CD4-positive, alpha-beta T cell treated with Interleukin-17A for 1 hour (primary cell): ENCODE measurements at regions not wholly inside any gene's neighbourhood (a gene's known extent, or its start where the extent isn't known, plus 50 kb on each side); places are given as distances from the start of the nearest gene placed in this dataset.

ENCODE experiments used
- DNase-seq: peaks from one replicate; pipeline ENCODE4 v3.0.0-alpha.2; 2020

DNA sequence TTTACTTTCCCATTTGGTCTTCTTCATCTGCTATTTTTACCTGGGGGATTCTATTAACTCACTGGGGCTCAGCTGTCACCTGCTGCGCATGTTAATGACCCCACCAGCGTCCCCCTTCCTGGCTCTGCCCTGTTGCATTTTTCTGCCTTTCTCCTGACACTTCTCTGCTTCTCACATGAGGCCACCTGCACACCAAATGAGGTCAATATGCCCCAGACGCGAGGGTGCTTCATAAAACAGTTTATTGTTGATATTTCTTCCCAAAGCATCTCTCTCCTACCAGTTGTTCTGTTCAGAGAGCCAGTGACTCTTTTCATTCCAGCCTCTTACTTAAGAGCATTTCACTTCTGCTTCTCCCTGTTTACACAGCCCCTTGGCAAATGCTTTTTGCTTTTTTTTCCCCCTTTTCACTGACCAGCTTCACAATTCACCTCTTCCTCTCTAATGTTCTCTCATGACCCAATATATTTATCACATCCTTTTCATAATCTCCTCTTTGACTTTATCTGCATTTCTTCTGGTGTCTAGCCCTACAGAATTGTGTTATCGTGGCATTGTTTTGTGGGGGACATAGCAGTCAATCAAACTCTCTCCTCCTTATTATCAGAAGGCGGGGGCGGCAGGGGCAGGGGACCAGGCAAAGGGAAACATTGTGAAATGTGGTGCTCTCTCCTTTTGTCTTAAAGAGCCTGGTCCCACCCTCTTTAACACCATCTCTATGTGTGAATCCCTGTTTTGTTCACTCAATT, 545.8 kb upstream of the CITED2 start:
- no peak for DNase-seq

DNA sequence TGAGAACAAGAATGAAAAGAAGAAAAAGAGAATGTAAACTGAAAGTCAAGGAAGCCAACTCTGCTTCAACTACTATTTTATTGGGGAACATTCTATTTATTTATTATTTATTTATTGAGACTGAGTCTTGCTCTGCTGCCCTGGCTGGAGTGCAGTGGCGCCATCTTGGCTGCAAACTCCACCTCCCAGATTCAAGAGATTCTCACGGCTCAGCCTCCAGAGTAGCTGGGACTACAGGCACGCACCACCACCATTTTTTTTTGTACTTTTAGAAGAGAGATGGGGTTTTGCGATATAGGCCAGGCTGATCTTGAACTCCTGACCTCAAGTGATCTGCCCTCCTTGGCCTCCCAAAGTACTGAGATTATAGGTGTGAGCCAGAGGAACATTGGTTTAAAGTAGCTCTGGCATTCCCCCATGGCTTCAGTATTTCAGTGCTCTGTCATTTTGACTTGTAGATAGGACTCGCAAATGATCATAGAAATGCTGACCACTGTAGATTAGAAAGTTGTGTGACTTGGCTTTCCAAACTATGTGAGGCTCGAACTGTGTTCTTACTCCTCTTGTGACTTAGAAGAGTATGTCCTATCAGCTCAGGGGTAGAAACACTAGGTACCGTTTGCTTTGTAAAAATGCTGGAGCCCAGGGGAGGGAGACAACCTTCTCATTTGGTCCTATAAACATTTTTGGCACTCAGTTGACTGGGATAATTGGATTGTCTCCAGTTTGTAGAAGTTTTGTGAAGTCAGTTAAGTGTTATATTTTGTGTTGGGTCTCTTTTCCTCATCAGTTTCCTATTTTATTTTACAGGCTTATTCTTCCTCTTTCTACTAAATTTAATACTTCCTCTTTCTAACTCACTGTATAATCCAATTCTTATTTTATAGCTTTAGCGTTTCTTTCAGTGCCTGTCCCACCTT, 544.9 kb upstream of the CITED2 start:
- DNase-seq = no peak

DNA sequence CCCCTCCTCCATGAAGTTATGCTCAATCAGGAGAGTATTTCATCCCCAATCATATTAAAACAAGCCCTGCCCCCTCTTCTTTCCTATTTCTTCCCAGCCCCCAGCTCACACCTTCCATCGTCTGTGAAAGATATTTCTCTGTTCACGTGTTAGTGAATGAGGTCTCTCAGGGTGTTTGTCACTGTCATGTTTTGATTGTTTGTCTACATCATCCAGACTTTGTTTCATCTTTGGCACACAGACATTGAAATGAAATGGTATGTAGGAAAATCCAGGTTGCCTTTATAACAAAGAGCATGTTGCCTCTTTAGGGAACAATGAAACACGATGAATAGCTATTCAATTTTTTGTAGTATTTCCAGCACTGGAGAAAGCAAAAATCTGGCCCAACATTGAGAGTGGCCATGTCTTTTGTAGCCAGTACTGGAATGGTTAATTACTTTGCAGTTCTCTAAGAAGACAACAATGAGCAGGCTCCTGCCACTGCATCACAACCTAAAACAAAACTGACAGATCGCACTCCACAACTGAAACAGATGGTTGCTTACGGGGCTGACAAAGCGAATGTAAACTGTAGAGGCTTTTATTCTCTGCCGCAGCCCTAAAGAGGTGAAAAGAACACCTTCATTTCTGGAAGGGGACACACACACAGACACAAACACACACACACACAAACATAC, 543.6 kb upstream of the CITED2 start:
- DNase-seq = no peak

DNA sequence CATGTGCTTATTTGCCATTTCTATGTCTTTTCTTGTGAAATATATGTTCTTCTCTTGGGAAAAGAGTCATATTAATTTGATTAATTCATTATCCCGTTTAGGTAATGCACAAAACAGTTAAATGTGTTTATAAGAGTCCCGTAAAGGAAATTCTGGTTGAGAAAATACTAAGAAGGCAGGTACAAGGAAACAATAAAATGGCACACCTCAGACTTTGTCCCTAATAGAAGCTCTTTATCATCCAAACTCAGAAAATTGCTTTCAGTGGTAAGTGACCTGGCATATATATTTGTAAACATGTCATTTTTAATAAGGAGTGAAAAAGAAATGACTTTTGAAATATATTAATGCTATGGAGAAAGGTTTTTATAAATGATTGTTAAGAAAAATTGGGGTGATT, 540.5 kb upstream of the CITED2 start:
- DNase-seq = no peak

DNA sequence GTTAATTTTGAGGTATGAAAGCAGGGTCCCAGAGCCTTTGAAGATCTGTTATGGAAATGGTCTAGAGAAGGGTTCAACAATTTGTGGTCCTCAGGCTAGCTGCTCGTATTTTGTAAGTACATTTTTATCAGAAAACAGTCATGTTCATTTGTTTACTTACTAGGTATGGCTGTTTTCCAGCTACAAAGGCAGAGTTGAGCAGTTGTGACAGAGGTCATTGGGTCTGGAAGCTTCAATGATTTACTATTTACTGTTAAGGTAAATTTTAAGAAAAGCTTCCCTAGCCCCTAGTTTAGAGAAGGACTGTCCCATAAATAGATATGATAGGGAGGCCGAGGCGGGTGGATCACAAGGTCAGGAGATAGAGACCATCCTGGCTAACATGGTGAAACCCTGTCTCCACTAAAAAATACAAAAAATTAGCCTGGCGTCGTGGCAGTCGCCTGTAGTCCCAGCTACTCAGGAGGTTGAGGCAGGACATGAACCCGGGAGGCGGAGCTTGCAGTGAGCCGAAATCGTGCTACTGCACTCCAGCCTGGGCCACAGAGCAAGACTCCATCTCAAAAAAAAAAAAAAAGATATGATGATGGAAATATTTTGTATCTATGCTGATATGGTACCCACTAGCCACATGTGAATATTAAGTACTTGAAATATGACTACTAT, 538.4 kb upstream of the CITED2 start:
- no peak for DNase-seq

DNA sequence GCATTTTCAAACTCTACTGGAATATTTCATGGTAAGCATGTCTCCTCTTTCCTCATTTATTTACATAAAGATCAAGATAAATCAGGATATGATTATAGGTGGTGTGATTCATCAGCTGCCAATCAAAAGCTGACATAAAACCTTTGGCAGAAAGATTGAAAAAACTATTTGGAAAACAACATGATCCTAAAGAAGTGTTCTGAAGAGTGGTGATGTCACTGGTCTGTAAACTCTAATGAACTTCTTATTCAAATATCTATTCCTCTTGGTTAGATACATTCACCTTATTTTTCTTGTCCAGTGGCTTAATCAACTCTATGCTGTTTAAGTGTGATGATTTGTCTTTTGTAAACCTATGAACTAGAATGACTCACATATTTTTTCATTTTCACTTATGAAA, 535.5 kb upstream of the CITED2 start:
- DNase-seq = no peak

DNA sequence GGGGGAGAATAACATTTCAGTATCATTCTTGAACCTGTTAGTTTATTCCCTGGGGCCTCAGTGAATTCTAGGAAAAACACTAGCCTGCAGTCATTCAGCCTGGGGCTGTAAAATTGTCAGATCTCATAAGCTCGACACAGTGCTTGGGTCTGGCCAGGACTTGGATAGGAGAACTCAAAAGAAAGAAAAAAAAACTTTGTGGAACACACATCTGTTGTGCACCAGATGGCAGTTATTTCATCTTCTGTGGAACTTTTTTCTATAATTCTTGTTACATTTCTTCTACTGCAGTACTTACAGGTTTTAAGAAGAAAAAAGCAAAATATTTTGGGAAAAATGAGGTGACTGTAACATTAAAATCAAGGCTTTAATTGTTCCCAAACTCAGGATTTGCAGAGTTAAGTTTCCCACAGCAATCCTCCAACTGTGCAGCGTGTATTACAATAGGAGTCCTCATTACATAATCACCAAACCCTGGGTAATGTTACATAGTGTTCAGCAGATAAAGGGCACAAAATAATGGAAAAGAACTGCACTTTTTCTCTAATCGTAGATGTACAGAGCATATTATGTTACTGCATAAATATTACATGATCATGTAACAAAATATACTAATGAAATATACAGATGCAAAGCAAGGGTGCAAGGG, 531.1 kb upstream of the CITED2 start:
- no peak for DNase-seq

DNA sequence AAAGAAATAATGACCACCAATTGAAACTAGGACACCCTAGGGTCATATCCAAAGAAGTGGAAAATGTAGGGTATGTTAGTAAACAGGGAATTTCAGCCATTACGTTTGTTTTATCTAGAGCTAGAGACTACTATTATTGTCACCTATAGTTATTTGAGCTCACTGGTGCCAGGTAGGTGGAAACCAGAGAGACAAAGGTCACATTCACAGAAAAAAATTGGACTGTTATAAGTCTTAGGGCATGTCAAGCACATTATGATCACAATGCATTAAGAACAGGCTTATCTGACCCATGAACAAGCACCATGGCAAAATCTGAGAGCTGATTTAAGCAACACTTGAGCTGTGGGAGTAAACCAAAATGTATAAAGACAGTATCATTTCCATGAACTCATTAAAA, 530.1 kb upstream of the CITED2 start:
- DNase-seq = no peak

DNA sequence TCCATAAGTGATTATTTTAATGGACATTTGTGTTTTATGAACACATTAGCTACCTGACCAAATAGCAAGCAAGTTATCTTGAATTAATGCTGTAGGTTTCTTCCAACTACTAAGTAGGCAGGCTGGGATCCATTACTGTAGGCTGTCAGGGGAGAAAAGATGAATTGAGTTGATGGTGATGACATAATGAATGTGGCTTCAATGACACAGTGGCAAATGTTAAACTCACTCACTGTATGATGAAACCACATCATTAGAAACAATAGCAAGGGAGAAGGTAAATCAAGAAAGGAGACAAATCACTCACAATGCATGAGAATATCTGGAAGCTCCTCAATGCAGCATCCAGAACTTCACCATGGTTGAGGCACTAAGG, 529.7 kb upstream of the CITED2 start:
- no peak for DNase-seq

DNA sequence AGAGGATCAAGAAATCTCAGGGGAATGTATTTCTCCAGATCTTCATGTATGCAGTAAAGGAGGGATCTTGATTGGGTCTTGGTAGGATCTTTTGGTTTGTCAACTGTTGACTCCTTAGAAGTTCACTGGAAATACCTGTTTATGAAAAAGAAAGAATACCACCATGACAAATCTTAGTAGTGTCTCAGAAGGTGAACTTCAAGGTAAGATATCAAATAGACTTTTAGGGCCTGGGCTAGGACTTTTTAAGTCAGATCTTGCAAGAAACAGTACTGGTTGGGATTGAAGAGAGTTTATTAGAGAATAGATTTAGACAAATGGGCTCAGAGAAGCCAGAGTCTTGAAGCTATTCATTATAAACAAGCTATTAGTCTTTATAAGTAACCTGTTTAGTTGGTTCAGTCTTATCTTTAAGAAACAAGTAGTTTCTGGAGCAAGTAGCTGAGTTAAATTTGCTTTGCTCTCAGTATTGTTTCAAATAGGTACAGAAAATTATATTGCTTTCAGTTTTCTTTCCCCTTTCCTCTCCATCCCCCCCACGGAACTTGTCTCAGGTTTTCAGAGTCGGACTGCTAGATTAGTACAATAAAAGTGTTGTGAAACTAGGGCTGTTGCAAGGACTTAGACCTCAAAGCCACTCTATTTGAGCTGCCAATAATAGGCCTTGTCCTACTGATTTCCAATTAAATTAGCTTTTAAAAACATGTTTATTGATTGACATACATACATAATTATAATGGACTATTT, 529.1 kb upstream of the CITED2 start:
- DNase-seq = peak; percentile 29

DNA sequence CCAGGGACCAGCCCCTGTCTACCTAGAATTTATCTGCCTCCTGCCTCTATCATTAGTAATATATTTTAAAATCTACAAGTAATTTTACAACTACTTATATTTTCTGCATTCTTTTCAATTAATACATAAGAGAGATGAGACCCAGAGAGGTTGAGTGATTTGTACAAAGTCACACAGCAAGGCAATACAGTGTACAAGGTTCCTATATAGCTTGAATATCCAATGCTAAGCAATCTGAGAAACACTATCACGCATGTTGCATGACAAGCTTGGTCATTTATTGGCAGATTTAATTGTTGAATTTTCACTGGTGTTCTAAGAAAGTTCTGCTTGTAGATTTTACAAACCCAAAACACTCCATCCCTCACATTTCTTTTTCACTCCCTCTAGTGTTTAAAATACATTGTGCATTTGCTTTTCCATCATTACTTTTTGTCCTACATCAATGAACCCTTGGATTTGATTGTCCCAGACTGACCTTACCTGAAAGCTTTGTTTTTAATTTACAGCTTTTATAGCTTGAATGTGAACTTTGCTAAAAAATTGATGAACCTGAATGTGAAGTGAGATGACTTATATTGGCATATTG, 520.9 kb upstream of the CITED2 start:
- no peak for DNase-seq

DNA sequence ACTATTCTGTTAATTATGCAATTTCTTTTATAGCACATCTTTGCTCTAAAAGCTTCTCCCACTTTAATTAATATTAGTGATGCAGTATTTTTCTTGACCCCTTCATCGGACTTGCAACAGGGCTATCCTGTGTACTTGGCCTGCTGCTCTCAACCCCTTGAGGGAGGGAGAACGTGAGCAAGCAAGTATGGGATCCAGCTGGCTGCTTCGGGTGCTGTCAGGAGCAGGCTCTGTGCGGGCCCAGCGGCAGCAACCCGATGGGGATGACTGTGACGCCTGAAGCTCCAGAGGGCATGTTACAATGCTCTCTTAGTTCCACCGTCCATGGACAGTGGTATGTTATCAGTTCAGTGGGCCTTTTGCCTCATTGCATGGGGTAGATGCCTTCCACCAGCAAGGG, 519.8 kb upstream of the CITED2 start:
- DNase-seq = no peak

DNA sequence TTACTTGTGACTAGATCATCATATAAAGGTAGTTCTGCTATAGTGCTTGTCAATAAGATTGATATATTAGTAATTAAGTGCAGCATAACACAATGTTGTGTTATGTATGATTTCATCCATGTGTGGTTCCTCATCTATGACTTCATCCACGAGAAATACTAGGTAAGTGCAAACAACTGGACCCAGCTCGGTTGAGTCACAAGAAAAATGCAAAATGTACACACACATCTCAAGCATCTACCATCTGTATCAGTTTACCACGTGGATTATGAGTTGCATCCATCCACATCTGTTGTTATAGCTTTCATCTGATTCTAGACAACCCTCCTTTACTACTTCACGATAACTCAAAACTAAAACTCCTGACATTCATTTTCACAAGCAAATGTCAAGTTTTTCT, 517.0 kb upstream of the CITED2 start:
- DNase-seq = no peak

DNA sequence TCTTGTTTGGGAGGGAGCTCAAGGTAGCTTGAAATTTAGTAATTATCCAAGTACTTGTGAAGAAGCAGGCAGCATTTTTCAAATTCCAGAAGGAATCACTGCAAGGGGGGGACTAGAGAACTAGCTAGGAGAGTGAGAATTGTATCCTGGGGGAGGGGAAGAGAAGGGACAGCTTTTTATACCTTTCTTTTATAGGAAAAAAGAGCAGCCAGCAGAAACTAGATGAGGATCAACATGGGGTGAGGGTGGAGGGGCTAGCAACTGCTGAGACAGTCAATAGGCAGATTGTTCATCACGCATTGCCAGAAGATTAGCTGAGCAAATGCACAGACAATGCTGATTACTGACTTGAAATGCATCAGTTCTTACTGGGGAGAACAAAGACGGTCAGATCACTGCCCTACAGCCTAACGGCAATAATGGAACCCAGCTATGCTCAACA, 514.3 kb upstream of the CITED2 start:
- no peak for DNase-seq

DNA sequence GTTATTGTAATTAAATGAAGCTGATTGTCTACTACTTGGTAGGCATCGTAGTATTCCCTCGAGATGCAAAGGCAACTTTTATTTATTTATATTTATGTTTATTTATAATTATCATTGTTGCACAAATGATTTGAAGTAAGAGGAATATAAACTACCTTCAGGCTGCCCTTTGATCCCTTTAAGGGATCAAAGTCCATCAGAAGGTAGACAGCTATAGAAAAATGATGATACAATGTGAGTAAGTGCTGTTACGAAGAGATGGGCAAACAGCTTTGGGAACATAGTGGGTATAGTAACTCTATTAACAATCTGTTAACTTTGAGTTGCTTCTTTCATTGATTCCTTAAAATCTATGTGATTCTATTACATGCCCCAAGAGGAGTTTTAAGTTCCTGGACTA, 512.8 kb upstream of the CITED2 start:
- DNase-seq = no peak

DNA sequence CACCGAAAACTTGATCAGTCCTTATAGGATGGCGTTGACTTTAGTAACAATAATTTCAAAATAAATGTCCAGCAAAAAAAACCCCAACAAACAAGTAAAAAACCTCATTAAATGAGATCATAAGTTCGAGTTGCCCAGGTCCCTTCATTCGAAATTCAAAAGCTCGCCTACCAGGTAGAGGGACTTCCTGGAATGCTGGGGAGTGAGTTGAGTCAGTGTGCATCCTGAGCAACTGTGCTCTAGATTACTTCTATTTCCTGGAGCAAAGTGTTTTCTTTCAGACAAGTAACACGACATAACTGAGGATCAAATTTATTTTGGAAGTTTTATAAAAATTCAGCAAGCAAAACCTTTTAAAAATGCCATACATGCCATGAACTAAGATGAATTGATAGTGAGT, 511.9 kb upstream of the CITED2 start:
- no peak for DNase-seq

DNA sequence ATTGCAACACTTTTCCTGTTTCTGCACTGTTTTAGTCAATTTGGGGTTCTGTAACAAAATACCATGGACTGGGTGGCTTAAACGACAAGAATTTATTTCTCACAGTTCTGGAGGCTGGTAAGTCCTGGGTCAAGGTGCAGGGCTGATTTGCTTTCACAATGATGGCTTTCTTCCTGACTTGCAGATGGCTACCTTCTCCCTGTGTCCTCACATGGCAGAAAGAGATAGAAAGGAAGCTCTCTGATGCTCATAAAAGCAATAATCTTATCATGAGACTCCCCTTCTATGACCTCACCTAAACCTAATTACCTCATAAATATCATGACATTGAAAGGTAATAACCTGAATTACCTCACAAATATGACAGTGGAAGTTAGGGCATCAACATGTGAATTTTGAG, 511.5 kb upstream of the CITED2 start:
- DNase-seq = no peak

DNA sequence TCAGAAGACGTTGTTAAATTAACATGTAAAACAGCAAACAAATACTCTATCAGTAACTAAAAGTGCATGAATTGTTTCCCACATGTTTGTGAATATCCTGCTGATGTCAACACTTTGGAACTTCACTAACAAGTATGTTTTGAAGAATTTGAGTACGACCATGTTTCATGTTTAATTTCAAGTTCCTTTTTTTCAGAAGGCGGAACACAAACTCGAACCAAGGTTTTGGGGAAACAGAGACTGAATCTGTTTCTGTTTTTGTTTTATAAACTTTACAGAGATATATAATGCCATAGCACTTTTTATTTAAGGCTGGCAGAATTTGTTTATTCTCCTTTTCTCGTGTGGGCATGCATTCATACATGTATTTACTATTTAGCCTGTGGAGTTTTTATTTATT, 509.3 kb upstream of the CITED2 start:
- no peak for DNase-seq

DNA sequence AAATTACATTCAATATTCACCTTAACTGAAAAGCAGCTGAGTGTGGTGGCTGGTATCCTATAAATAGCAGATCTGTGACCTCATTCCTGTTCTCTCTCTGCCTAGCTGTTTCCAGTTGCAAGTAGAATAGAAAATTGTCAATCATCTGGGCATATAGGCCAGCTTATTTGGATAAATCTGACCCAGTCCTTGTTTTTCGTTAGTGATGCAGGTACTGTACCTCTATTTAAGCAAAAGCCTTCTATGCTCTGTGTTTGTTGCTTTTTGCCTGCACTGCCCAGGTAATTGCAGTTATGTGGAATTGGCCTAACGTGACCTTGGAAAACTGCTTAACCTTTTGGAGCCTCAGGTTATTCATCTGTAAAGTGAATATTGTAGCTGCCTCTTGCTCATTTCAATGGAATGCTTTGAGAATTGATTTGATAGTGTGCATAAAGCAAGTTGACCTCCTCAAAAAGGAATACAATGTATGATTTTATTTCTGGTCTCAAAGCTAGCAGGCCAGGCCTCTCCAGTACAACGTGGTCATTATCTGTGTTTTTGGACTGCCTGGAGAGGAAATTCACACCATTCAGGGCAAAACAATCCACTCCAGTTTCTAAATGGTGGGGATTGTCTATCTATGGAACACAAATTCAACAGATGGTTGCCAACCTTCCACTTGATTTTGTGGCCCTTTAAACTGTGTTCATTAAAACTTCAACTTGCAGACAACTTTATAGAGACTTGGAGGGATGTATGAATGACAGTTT, 508.7 kb upstream of the CITED2 start:
- no peak for DNase-seq

DNA sequence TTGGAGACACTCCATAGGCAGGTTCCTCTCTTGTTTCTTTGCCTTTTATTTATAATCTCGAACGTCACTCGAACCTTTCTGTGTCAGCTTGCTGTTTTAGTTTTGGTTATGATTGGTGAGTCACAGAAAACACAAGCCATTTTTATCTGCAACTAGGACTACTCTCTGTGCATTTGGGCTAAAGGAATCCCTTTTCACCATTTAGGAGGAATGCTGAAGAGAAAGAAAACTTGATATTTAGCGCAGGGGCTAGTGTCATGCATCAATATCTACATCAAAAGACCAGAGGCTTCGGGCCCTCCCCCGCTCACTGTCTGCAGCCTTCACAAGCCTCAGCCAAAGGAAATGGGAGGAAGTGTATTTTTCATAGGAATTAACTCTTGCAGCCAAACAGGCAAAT, 507.8 kb upstream of the CITED2 start:
- no peak for DNase-seq

DNA sequence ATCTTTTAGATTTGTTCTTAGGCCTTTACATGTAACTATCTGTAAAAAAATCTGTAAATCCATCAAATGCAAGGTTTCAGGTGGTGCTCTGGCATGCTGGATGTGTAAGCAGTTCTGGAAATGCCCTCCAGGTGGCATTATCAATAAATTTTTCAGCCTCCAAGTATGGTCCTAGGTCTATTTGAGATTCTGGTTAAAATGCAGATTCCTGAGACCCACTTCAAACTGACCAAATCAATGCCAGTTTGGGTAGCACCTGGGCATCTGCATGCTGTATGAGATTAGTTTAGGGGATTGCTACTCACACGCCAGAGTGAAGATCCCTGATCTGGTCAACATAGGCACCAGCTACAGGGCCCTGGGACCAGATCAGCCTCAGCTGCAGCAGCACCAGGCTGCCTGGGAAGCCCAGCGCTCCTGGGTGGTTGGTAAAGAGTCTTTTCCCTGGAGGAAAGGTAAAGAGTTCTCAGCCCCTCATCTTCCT, 507.3 kb upstream of the CITED2 start:
- DNase-seq = peak; percentile 34
